ENCODE measurements at regions not wholly inside any gene's neighbourhood (a gene's known extent, or its start where the extent isn't known, plus 50 kb on each side); places are given as distances from the start of the nearest gene placed in this dataset.

GRCh38 chr6:44046516-44047178 is 80.6 kb downstream of the MRPL14 start:
- no peak for ATAC-seq
- no peak overlapping the region for H3K27ac ChIP-seq
- no peaks in the 10 kb centered on the region for H3K9me3 ChIP-seq
- intact Hi-C loops (cut with DNase I) = no loop called here
- H3K4me1 ChIP-seq = peaks cover 33% of the 10 kb centered on the region
- no peak overlapping the region for H3K4me3 ChIP-seq
- DNase-seq = no peak
- no peak for TF ChIP-seq CTCF (IDR thresholded peaks at IDR 0.05)
- H3K27me3 ChIP-seq (ENCODE audit: insufficient read depth in 3 of 3, low read length in 2 of 3) = no peaks in the 10 kb centered on the region
- no peaks in the 10 kb centered on the region for H3K36me3 ChIP-seq (ENCODE audit: insufficient read depth in 1 of 2, low read depth in 1 of 2)
- WGBS, 3 donors = 75 to 91% (median 81%) methylated on average over 6 of the region's 6 CpGs

GRCh38 chr6:44045672-44046015 is 81.6 kb downstream of the MRPL14 start:
- ATAC-seq = peak in 2 of 4 donors; percentile 21 to 44
- no peaks in the 10 kb centered on the region for H3K27me3 ChIP-seq (ENCODE audit: insufficient read depth in 3 of 3, low read length in 2 of 3)
- no peak overlapping the region for H3K27ac ChIP-seq
- no peak overlapping the region for H3K4me3 ChIP-seq
- intact Hi-C loops (cut with DNase I) = no loop called here
- no peak for DNase-seq
- WGBS, 3 donors = 0 to 23% (median 13%) methylated on average over 1 of the region's 1 CpG
- H3K36me3 ChIP-seq (ENCODE audit: insufficient read depth in 1 of 2, low read depth in 1 of 2) = no peaks in the 10 kb centered on the region
- H3K4me1 ChIP-seq = peaks cover 36% of the 10 kb centered on the region
- no peaks in the 10 kb centered on the region for H3K9me3 ChIP-seq
- TF ChIP-seq CTCF (IDR thresholded peaks at IDR 0.05) = no peak

GRCh38 chr6:44044940-44045671 is 82.1 kb downstream of the MRPL14 start:
- intact Hi-C loops (cut with DNase I) = no loop called here
- no peak for DNase-seq
- Histone ChIP-seq H3K36me3 (ENCODE audit: insufficient read depth in 1 of 2, low read depth in 1 of 2) (no peaks in the 10 kb centered on the region), H3K4me1 (peaks cover 35% of the 10 kb centered on the region), H3K9me3 (no peaks in the 10 kb centered on the region), H3K4me3 (no peak overlapping the region), H3K27me3 (ENCODE audit: insufficient read depth in 3 of 3, low read length in 2 of 3) (no peaks in the 10 kb centered on the region), H3K27ac (no peak overlapping the region)
- WGBS, 3 donors = 95 to 97% (median 95%) methylated on average over 2 of the region's 2 CpGs
- no peak for TF ChIP-seq CTCF (IDR thresholded peaks at IDR 0.05)
- ATAC-seq = no peak

GRCh38 chr6:44044154-44044539 is 83.1 kb downstream of the MRPL14 start:
- no peak for TF ChIP-seq CTCF (IDR thresholded peaks at IDR 0.05)
- H3K9me3 ChIP-seq = no peaks in the 10 kb centered on the region
- no peaks in the 10 kb centered on the region for H3K27me3 ChIP-seq (ENCODE audit: insufficient read depth in 3 of 3, low read length in 2 of 3)
- DNase-seq = peak in 1 of 2 donors; percentile 4
- ATAC-seq = peak in 1 of 4 donors; percentile 10
- intact Hi-C loops (cut with DNase I) = no loop called here
- H3K4me3 ChIP-seq = no peak overlapping the region
- H3K4me1 ChIP-seq = peaks cover 25% of the 10 kb centered on the region
- H3K36me3 ChIP-seq (ENCODE audit: insufficient read depth in 1 of 2, low read depth in 1 of 2) = no peaks in the 10 kb centered on the region
- WGBS, 3 donors = 73 to 74% (median 74%) methylated on average over 6 of the region's 6 CpGs
- no peak overlapping the region for H3K27ac ChIP-seq
